Gastrocnemius medialis (tissue), 4 donors: ENCODE measurements at regions not wholly inside any gene's neighbourhood (a gene's known extent, or its start where the extent isn't known, plus 50 kb on each side); places are given as distances from the start of the nearest gene placed in this dataset.

ENCODE experiments used
- ATAC-seq, 2 donors: fragments of 150-250 bp; one replicate each; pipeline ENCODE4 v1.9.1; 2016
- DNase-seq, 2 donors: peaks; one replicate each; pipeline ENCODE4 v3.0.0-alpha.2; 2019
- H3K27ac ChIP-seq, 4 donors: fragments of 200-600 bp; sonication (generic); 1 replicate in 1 of 4; 2 replicates in 3 of 4; pipeline ENCODE4 v1.5.1; 2016 to 2018; ENCODE audit warnings: mild to moderate bottlenecking in 2 of 4, moderate library complexity in 1 of 4
- H3K27me3 ChIP-seq, 3 donors: fragments of 200-600 bp; sonication (generic) in 2 of 3; 1 replicate in 1 of 3; 2 replicates in 2 of 3; pipeline versions ENCODE4 v1.5.1 to v1.6.0; 2016 to 2019; ENCODE audit warnings: mild to moderate bottlenecking in 1 of 3, moderate library complexity in 1 of 3
- H3K36me3 ChIP-seq, 2 donors: fragments of 200-600 bp; sonication (generic) in 1 of 2; one replicate each; pipeline ENCODE4 v1.5.1; 2017 to 2018
- H3K4me1 ChIP-seq, 2 donors: fragments of 200-600 bp; sonication (generic) in 1 of 2; one replicate each; pipeline ENCODE4 v1.5.1; 2016 to 2017; ENCODE audit warnings: mild to moderate bottlenecking in 2 of 2
- H3K4me3 ChIP-seq, 4 donors: fragments of 200-600 bp; sonication (generic) in 3 of 4; 1 replicate in 1 of 4; 2 replicates in 3 of 4; pipeline ENCODE4 v1.5.1; 2016 to 2019; ENCODE audit warnings: mild to moderate bottlenecking in 2 of 4
- H3K9me3 ChIP-seq, 3 donors: fragments of 200-600 bp; sonication (generic) in 2 of 3; 1 replicate in 1 of 3; 2 replicates in 2 of 3; pipeline ENCODE4 v1.5.1; 2016 to 2019
- POLR2A ChIP-seq, 2 donors: fragments of 450-650 bp; IDR thresholded peaks; one replicate each; pipeline ENCODE4 v1.6.1; 2017; ENCODE audit warnings: antibody characterized with exemption in 2 of 2, mild to moderate bottlenecking in 2 of 2, moderate library complexity in 2 of 2
- in situ Hi-C, 4 donors: fragments of 200-750 bp; cut with MboI; loops; one replicate each; pipeline versions ENCODE4 v1.15.0 to v1.8.0; 2017; ENCODE audit warnings: low sequenced_read_pairs in 4 of 4
- intact Hi-C: fragments of 100-400 bp; cut with DNase I; formaldehyde crosslinking; loops from one replicate; pipeline ENCODE4 v1.15.1; 2023; ENCODE audit warnings: low total_unique reads
- TF ChIP-seq, protein P1 (sequence below), 5 experiments: fragments of 450-650 bp in 3 of 5; fragments of 200-600 bp in 2 of 5; sonication (generic) in 2 of 5; IDR thresholded peaks in 4 of 5; conservative IDR thresholded peaks in 1 of 5; 1 replicate in 4 of 5; 2 replicates in 1 of 5; pipeline ENCODE4 v1.5.1; 2016 to 2019; ENCODE audit warnings: antibody characterized with exemption in 5 of 5, mild to moderate bottlenecking in 3 of 5, moderate library complexity in 3 of 5

DNA sequence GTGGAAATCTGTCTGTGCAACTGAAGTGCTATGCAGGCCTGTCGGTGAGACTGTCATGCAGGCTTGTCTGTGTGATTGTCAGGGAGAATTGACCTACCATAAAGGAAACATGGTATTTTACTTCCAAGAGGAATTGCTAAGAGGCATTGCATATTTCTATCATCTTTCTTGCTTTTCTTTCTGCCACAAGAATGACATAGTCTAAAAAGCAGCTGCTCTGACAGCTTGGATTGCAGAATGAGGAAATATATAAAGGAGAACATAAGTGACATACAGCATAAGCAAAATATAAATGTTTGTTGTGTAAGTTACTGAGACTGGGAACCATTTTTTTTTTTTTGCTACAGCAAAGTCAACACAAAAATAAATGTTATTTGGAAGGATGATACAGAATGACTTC is 105.1 kb downstream of the MANEA start:
- no peak for DNase-seq
- in situ Hi-C loops = no loop called here
- Histone ChIP-seq H3K27me3 (no peaks in the 10 kb centered on the region), H3K9me3 (no peaks in the 10 kb centered on the region), H3K27ac (no peak overlapping the region), H3K36me3 (no peaks in the 10 kb centered on the region), H3K4me3 (no peak overlapping the region), H3K4me1 (no peaks in the 10 kb centered on the region)
- TF ChIP-seq, protein P1, sequence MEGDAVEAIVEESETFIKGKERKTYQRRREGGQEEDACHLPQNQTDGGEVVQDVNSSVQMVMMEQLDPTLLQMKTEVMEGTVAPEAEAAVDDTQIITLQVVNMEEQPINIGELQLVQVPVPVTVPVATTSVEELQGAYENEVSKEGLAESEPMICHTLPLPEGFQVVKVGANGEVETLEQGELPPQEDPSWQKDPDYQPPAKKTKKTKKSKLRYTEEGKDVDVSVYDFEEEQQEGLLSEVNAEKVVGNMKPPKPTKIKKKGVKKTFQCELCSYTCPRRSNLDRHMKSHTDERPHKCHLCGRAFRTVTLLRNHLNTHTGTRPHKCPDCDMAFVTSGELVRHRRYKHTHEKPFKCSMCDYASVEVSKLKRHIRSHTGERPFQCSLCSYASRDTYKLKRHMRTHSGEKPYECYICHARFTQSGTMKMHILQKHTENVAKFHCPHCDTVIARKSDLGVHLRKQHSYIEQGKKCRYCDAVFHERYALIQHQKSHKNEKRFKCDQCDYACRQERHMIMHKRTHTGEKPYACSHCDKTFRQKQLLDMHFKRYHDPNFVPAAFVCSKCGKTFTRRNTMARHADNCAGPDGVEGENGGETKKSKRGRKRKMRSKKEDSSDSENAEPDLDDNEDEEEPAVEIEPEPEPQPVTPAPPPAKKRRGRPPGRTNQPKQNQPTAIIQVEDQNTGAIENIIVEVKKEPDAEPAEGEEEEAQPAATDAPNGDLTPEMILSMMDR (IDR thresholded peaks at IDR 0.05 in 4 of 5, conservative IDR thresholded peaks at IDR 0.05 in 1 of 5) = no peak
- no peak for ATAC-seq
- intact Hi-C loops = no loop called here

DNA sequence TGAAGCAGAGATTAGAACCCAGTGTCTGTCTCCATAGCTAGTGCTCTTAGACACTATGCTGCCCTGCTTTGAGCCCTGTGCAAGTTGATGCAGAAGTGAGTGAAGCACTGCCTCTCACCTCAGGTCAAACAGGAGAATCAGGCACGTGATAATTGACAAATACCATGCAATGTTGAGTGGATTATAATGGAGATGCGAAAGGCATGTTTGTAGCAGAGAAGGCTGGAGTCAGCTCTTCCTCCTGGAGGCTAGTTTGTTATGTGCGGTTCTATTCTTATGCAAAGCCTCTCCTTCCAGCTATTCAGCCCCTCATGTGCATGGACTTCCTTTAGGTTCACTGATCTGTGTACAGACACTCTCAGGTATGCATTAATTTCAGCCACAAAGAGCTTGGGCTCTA is 108.5 kb downstream of the MANEA start:
- intact Hi-C loops (no loop called here), in situ Hi-C loops (no loop called here)
- ATAC-seq = no peak
- no peak overlapping the region for H3K27ac ChIP-seq
- H3K4me3 ChIP-seq = no peak overlapping the region
- no peaks in the 10 kb centered on the region for H3K4me1 ChIP-seq
- no peak for TF ChIP-seq POLR2A (IDR thresholded peaks at IDR 0.05)
- TF ChIP-seq, protein P1 (IDR thresholded peaks at IDR 0.05 in 4 of 5, conservative IDR thresholded peaks at IDR 0.05 in 1 of 5) = no peak
- H3K36me3 ChIP-seq = no peaks in the 10 kb centered on the region
- no peaks in the 10 kb centered on the region for H3K27me3 ChIP-seq
- no peak for DNase-seq
- H3K9me3 ChIP-seq = no peaks in the 10 kb centered on the region

DNA sequence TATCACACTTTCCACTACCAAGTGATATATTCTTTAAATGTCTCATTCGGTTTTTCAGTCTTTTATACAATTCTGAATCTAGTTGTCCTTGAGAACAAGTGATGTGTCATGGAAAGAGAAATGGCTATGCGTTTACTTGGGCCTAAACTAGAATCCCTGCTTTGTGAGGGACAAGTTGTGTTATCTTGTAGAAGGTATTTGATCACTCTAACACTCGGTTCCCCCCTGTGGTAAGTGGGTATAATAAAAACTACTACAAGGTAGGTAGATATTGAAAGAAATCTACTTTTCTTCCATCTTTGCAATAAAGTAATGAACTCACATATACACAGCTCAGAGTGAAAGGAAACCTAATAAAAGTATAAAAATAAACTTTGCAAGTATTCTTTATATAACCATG is 108.9 kb downstream of the MANEA start:
- intact Hi-C loops = no loop called here
- no peaks in the 10 kb centered on the region for H3K36me3 ChIP-seq
- no peak overlapping the region for H3K4me3 ChIP-seq
- in situ Hi-C loops = no loop called here
- DNase-seq = no peak
- H3K9me3 ChIP-seq = no peaks in the 10 kb centered on the region
- TF ChIP-seq, protein P1 (IDR thresholded peaks at IDR 0.05 in 4 of 5, conservative IDR thresholded peaks at IDR 0.05 in 1 of 5) = no peak
- TF ChIP-seq POLR2A (IDR thresholded peaks at IDR 0.05) = no peak
- ATAC-seq = no peak
- no peak overlapping the region for H3K27ac ChIP-seq
- no peaks in the 10 kb centered on the region for H3K4me1 ChIP-seq
- H3K27me3 ChIP-seq = no peaks in the 10 kb centered on the region

DNA sequence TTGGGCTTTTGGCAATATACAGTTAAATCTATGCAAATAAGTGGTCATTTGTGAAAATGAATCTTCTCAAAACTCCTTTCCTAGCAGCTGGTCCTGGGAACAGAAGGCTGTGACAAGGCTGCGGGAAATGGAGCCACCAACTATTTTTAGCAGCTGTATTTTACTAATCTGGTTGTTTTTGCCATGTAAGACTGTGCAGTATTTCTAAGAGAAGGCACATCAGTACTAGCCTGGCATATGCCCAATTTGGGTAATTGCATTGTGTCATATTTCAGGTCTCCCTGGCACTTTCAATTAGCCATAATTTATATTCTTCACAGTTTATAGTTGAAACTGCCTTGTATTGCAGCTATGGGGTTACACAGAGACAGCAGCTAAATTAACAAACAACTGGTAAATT is 109.6 kb downstream of the MANEA start:
- Histone ChIP-seq H3K27me3 (no peaks in the 10 kb centered on the region), H3K4me1 (no peaks in the 10 kb centered on the region), H3K36me3 (no peaks in the 10 kb centered on the region), H3K27ac (no peak overlapping the region), H3K9me3 (no peaks in the 10 kb centered on the region), H3K4me3 (no peak overlapping the region)
- ATAC-seq (no peak), DNase-seq (no peak)
- intact Hi-C loops = no loop called here
- in situ Hi-C loops = no loop called here
- TF ChIP-seq POLR2A (IDR thresholded peaks at IDR 0.05) = no peak
- TF ChIP-seq, protein P1 (IDR thresholded peaks at IDR 0.05 in 4 of 5, conservative IDR thresholded peaks at IDR 0.05 in 1 of 5) = no peak

DNA sequence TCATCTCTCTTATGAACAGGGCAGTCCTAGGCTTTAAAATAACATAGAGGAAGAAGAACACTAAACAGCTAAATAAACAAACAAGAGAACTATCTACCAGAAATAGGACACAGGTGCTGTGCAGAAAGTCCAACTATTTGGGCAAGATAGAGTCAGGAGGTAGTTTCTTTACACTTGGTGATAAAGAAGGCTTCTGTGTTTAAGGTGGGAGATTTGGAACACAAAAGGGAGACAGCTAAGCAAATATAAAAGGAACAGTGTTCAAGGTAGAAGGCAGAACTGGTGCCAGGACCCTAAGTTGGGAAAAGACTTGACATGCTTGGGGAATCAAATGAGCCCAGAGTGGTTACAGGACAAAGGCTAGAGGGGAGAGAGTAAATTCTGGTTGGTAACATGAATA is 110.5 kb downstream of the MANEA start:
- TF ChIP-seq, protein P1 (IDR thresholded peaks at IDR 0.05 in 4 of 5, conservative IDR thresholded peaks at IDR 0.05 in 1 of 5) = no peak
- TF ChIP-seq POLR2A (IDR thresholded peaks at IDR 0.05) = no peak
- Histone ChIP-seq H3K36me3 (no peaks in the 10 kb centered on the region), H3K27ac (no peak overlapping the region), H3K4me3 (no peak overlapping the region), H3K4me1 (no peaks in the 10 kb centered on the region), H3K9me3 (no peaks in the 10 kb centered on the region), H3K27me3 (no peaks in the 10 kb centered on the region)
- intact Hi-C loops (no loop called here), in situ Hi-C loops (no loop called here)
- DNase-seq (no peak), ATAC-seq (no peak)
